Gastrocnemius medialis (tissue), 4 donors: ENCODE measurements at regions not wholly inside any gene's neighbourhood (a gene's known extent, or its start where the extent isn't known, plus 50 kb on each side); places are given as distances from the start of the nearest gene placed in this dataset.

Source experiments
- ATAC-seq, 2 donors: fragments of 150-250 bp; one replicate each; pipeline ENCODE4 v1.9.1; 2016
- DNase-seq, 2 donors: peaks; one replicate each; pipeline ENCODE4 v3.0.0-alpha.2; 2019
- H3K27ac ChIP-seq, 4 donors: fragments of 200-600 bp; sonication (generic); 1 replicate in 1 of 4; 2 replicates in 3 of 4; pipeline ENCODE4 v1.5.1; 2016 to 2018; ENCODE audit warnings: mild to moderate bottlenecking in 2 of 4, moderate library complexity in 1 of 4
- H3K27me3 ChIP-seq, 3 donors: fragments of 200-600 bp; sonication (generic) in 2 of 3; 1 replicate in 1 of 3; 2 replicates in 2 of 3; pipeline versions ENCODE4 v1.5.1 to v1.6.0; 2016 to 2019; ENCODE audit warnings: mild to moderate bottlenecking in 1 of 3, moderate library complexity in 1 of 3
- H3K36me3 ChIP-seq, 2 donors: fragments of 200-600 bp; sonication (generic) in 1 of 2; one replicate each; pipeline ENCODE4 v1.5.1; 2017 to 2018
- H3K4me1 ChIP-seq, 2 donors: fragments of 200-600 bp; sonication (generic) in 1 of 2; one replicate each; pipeline ENCODE4 v1.5.1; 2016 to 2017; ENCODE audit warnings: mild to moderate bottlenecking in 2 of 2
- H3K4me3 ChIP-seq, 4 donors: fragments of 200-600 bp; sonication (generic) in 3 of 4; 1 replicate in 1 of 4; 2 replicates in 3 of 4; pipeline ENCODE4 v1.5.1; 2016 to 2019; ENCODE audit warnings: mild to moderate bottlenecking in 2 of 4
- H3K9me3 ChIP-seq, 3 donors: fragments of 200-600 bp; sonication (generic) in 2 of 3; 1 replicate in 1 of 3; 2 replicates in 2 of 3; pipeline ENCODE4 v1.5.1; 2016 to 2019
- POLR2A ChIP-seq, 2 donors: fragments of 450-650 bp; IDR thresholded peaks; one replicate each; pipeline ENCODE4 v1.6.1; 2017; ENCODE audit warnings: antibody characterized with exemption in 2 of 2, mild to moderate bottlenecking in 2 of 2, moderate library complexity in 2 of 2
- in situ Hi-C, 4 donors: fragments of 200-750 bp; cut with MboI; loops; one replicate each; pipeline versions ENCODE4 v1.15.0 to v1.8.0; 2017; ENCODE audit warnings: low sequenced_read_pairs in 4 of 4
- intact Hi-C: fragments of 100-400 bp; cut with DNase I; formaldehyde crosslinking; loops from one replicate; pipeline ENCODE4 v1.15.1; 2023; ENCODE audit warnings: low total_unique reads
- TF ChIP-seq, protein P1 (sequence below), 5 experiments: fragments of 450-650 bp in 3 of 5; fragments of 200-600 bp in 2 of 5; sonication (generic) in 2 of 5; IDR thresholded peaks in 4 of 5; conservative IDR thresholded peaks in 1 of 5; 1 replicate in 4 of 5; 2 replicates in 1 of 5; pipeline ENCODE4 v1.5.1; 2016 to 2019; ENCODE audit warnings: antibody characterized with exemption in 5 of 5, mild to moderate bottlenecking in 3 of 5, moderate library complexity in 3 of 5

DNA sequence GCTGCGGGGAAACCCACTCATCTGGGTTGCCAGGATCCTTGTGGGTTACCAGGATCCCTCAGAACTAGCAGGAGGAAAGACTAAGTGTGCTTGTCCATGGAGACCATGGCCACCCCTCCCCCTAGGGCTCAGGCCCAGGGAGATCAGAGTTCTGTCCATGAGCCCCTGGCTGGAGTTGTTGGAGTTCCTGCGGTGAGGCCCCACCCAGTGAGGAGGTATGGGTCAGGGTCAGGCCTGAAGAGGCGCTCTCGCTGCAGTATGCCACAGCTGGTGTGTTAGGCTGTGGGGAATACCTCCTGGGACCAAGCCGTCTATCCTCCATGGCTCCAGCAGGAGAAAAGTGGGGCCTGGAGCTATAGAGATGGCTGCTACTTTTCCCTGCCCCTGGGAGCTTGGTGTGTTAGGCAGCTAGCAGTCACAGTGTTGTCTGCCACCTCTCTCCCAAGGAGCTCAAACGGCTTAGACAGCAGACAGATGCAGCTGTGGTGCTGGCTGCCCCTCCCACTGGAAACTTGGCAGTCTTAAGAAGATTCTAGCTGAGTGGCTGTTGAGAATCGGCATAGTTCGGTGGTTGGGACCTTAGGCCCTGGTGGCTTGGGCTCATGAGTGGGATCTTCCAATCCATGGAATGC lies 240.3 kb upstream of the CELF4 start:
- TF ChIP-seq POLR2A (IDR thresholded peaks at IDR 0.05): no peak
- TF ChIP-seq, protein P1, sequence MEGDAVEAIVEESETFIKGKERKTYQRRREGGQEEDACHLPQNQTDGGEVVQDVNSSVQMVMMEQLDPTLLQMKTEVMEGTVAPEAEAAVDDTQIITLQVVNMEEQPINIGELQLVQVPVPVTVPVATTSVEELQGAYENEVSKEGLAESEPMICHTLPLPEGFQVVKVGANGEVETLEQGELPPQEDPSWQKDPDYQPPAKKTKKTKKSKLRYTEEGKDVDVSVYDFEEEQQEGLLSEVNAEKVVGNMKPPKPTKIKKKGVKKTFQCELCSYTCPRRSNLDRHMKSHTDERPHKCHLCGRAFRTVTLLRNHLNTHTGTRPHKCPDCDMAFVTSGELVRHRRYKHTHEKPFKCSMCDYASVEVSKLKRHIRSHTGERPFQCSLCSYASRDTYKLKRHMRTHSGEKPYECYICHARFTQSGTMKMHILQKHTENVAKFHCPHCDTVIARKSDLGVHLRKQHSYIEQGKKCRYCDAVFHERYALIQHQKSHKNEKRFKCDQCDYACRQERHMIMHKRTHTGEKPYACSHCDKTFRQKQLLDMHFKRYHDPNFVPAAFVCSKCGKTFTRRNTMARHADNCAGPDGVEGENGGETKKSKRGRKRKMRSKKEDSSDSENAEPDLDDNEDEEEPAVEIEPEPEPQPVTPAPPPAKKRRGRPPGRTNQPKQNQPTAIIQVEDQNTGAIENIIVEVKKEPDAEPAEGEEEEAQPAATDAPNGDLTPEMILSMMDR (IDR thresholded peaks at IDR 0.05 in 4 of 5, conservative IDR thresholded peaks at IDR 0.05 in 1 of 5): no peak
- no peaks in the 10 kb centered on the region for H3K4me1 ChIP-seq
- no peaks in the 10 kb centered on the region for H3K27me3 ChIP-seq
- DNase-seq: no peak
- in situ Hi-C loops: no loop called here
- no peak overlapping the region for H3K4me3 ChIP-seq
- no peak overlapping the region for H3K27ac ChIP-seq
- ATAC-seq: no peak
- no peaks in the 10 kb centered on the region for H3K9me3 ChIP-seq
- H3K36me3 ChIP-seq: no peaks in the 10 kb centered on the region
- intact Hi-C loops: no loop called here

- no peaks in the 10 kb centered on the region for H3K27me3 ChIP-seq
- TF ChIP-seq POLR2A (IDR thresholded peaks at IDR 0.05): no peak
- TF ChIP-seq, protein P1 (IDR thresholded peaks at IDR 0.05 in 4 of 5, conservative IDR thresholded peaks at IDR 0.05 in 1 of 5): no peak
- intact Hi-C loops: no loop called here
- ATAC-seq (no peak), DNase-seq (no peak)
- H3K4me3 ChIP-seq: no peak overlapping the region
- H3K9me3 ChIP-seq: no peaks in the 10 kb centered on the region
- no peak overlapping the region for H3K27ac ChIP-seq
- no peaks in the 10 kb centered on the region for H3K36me3 ChIP-seq
- in situ Hi-C loops: no loop called here
- H3K4me1 ChIP-seq: no peaks in the 10 kb centered on the region
Observed at GRCh38 chr18:37796823-37797349, 231.3 kb upstream of the CELF4 start.

DNA sequence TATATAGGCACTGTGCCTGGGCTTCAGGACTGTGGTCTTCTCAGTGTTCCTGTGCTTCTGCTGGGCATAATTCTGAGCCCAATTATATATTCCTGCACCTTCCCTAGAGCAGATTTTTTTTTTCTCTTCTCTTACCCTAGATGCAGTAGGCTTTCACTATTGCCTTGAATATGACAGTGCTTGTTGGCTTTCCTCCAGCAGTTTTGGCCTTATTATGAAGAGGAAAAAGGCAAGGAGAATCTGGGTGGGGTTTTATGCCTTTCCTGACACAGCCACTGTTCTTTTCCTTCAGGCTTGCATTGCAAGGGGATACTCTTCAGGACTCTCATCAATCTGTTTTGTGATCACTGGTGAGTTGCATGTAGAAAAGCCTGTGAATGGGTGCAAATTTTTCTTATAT lies 221.9 kb upstream of the CELF4 start:
- no peaks in the 10 kb centered on the region for H3K9me3 ChIP-seq
- no peak overlapping the region for H3K27ac ChIP-seq
- ATAC-seq: no peak
- no peak for DNase-seq
- H3K4me1 ChIP-seq: no peaks in the 10 kb centered on the region
- in situ Hi-C loops (no loop called here), intact Hi-C loops (no loop called here)
- TF ChIP-seq, protein P1 (IDR thresholded peaks at IDR 0.05 in 4 of 5, conservative IDR thresholded peaks at IDR 0.05 in 1 of 5): no peak
- H3K4me3 ChIP-seq: no peak overlapping the region
- no peaks in the 10 kb centered on the region for H3K27me3 ChIP-seq
- no peaks in the 10 kb centered on the region for H3K36me3 ChIP-seq

DNA sequence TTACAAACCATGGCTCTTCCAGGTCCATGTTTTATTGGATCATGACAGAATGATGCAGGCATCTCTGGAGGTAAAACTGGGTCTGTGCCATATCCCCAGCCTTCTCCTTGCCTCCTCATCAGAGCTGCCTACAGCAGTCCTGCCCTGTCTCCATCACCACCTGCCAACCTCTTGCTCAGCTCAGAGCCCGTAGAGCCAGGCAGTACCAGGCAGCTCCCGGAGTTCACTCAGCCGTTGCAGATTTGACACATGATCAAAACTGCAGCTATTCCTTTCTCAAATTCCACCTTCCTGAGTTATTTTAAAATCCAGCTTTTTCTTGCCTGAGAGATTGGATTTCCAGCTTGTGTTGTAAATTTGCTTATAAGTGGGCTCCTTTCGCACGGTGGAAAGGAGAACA lies 218.2 kb upstream of the CELF4 start:
- Histone ChIP-seq H3K9me3 (no peaks in the 10 kb centered on the region), H3K4me1 (no peaks in the 10 kb centered on the region), H3K36me3 (no peaks in the 10 kb centered on the region), H3K4me3 (no peak overlapping the region), H3K27me3 (no peaks in the 10 kb centered on the region), H3K27ac (no peak overlapping the region)
- ATAC-seq: no peak
- TF ChIP-seq, protein P1 (IDR thresholded peaks at IDR 0.05 in 4 of 5, conservative IDR thresholded peaks at IDR 0.05 in 1 of 5): no peak
- TF ChIP-seq POLR2A (IDR thresholded peaks at IDR 0.05): no peak
- intact Hi-C loops: no loop called here
- DNase-seq: no peak
- in situ Hi-C loops: no loop called here

DNA sequence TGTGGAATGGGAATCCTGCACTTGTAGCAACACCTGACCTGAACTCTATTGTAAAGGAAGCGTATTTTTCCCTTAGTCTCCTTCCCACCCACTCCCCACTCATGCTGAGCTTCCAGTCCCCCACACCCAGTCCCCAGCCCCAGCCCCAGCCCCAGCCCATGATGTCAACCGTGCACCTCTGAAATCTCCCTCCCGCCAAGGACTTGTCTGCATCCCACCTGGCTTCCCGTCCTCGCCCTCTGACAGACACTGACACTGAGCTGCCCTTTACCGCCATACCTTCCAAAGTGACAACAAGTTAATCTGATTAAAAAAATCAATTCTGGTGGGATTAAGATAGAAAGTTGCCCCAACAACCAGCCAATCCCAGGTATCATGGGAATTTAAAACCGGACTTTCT lies 213.6 kb upstream of the CELF4 start:
- H3K4me1 ChIP-seq: no peaks in the 10 kb centered on the region
- DNase-seq: no peak
- in situ Hi-C loops: no loop called here
- no peaks in the 10 kb centered on the region for H3K9me3 ChIP-seq
- no peaks in the 10 kb centered on the region for H3K27me3 ChIP-seq
- ATAC-seq: no peak
- H3K27ac ChIP-seq: no peak overlapping the region
- intact Hi-C loops: no loop called here
- no peak overlapping the region for H3K4me3 ChIP-seq
- no peaks in the 10 kb centered on the region for H3K36me3 ChIP-seq
- TF ChIP-seq POLR2A (IDR thresholded peaks at IDR 0.05): no peak
- TF ChIP-seq, protein P1 (IDR thresholded peaks at IDR 0.05 in 4 of 5, conservative IDR thresholded peaks at IDR 0.05 in 1 of 5): no peak
